GM12878 (cell line): ENCODE measurements at regions not wholly inside any gene's neighbourhood (a gene's known extent, or its start where the extent isn't known, plus 50 kb on each side); places are given as distances from the start of the nearest gene placed in this dataset.

Experiments used
- ATAC-seq: fragments of 200-7000 bp; cut with Tn5 transposase; 3 replicates; pipeline ENCODE4 v1.9.1; 2020; ENCODE audit warnings: mild to moderate bottlenecking, moderate library complexity
- BruUV-seq: library from RNA; stranded (reverse); fragments of 400-500 nt; replicated peaks from 2 replicates; lab custom pipeline; 2021; lab: Mats Ljungman, UMichigan
- CTCF ChIA-PET: fragments of 300-600 bp; sonication (Branson Sonifier 250); formaldehyde crosslinking; extraction: SDS; loops from one replicate; lab custom pipeline; 2021; ENCODE audit warnings: inconsistent platforms; lab: Yijun Ruan, JAX
- POLR2A ChIA-PET: fragments of 350-600 bp; formaldehyde crosslinking; extraction: SDS; loops from one replicate; lab custom pipeline; 2021; ENCODE audit warnings: inconsistent platforms; lab: Charles Lee
- RAD21 ChIA-PET: fragments of 300-600 bp; sonication (Branson Sonifier 250); formaldehyde crosslinking; loops from one replicate; lab custom pipeline; 2023; ENCODE audit warnings: antibody characterized with exemption; ENCODE audit not compliant: unreplicated experiment; lab: Charles Lee
- SMC1A ChIA-PET: fragments of 300-600 bp; sonication (Branson Sonifier 250); formaldehyde crosslinking; loops from one replicate; lab custom pipeline; 2023; ENCODE audit not compliant: unreplicated experiment, uncharacterized antibody; lab: Charles Lee
- DNase-seq: peaks from one replicate; pipeline ENCODE4 v3.0.0-alpha.2; 2011; ENCODE audit warnings: low read depth, low spot score
- FAIRE-seq: peaks from 3 replicates; lab custom pipeline; 2011; peaks lifted over from hg19 to GRCh38; lab: Jason Lieb, UNC
- H2AFZ ChIP-seq: 2 replicates; pipeline ENCODE4 v1.6.0; 2011; ENCODE audit warnings: low read depth, low read length, control low read depth; ENCODE audit not compliant: control insufficient read depth
- H3K27ac ChIP-seq: 2 replicates; pipeline ENCODE4 v1.5.1; 2011; ENCODE audit warnings: control low read depth; ENCODE audit not compliant: control insufficient read depth, insufficient read depth
- H3K27me3 ChIP-seq, 2 experiments: replicated peaks in 1 of 2; 2 replicates each; pipeline versions ENCODE4 v1.6.0 to v1.6.1; 2011; ENCODE audit warnings: low read length in 1 of 2; ENCODE audit not compliant: control insufficient read depth in 2 of 2, insufficient read depth in 2 of 2
- H3K36me3 ChIP-seq, 2 experiments: 2 replicates each; pipeline ENCODE4 v1.5.1; 2011; ENCODE audit warnings: low read length in 1 of 2; ENCODE audit not compliant: control insufficient read depth in 2 of 2, insufficient read depth in 2 of 2
- H3K4me1 ChIP-seq: 2 replicates; pipeline ENCODE4 v1.6.1; 2011; ENCODE audit warnings: mild to moderate bottlenecking, low read length, moderate library complexity, mixed read lengths; ENCODE audit not compliant: control insufficient read depth, insufficient read depth
- H3K4me2 ChIP-seq: 2 replicates; pipeline ENCODE4 v1.6.0; 2011; ENCODE audit warnings: control low read depth; ENCODE audit not compliant: control insufficient read depth, insufficient read depth
- H3K4me3 ChIP-seq: fragments of 200-600 bp; sonication (generic); 2 replicates; pipeline ENCODE4 v1.5.1; 2016
- H3K79me2 ChIP-seq: 2 replicates; pipeline ENCODE4 v1.6.0; 2011; ENCODE audit warnings: low read length; ENCODE audit not compliant: control insufficient read depth, insufficient read depth
- H3K9ac ChIP-seq: 2 replicates; pipeline ENCODE4 v1.8.0; 2011; ENCODE audit warnings: low read length, control low read depth, mixed read lengths; ENCODE audit not compliant: control insufficient read depth, insufficient read depth
- H3K9me3 ChIP-seq: replicated peaks from 3 replicates; pipeline ENCODE4 v1.5.1; 2011; ENCODE audit warnings: mild to moderate bottlenecking, low read length; ENCODE audit not compliant: control insufficient read depth, insufficient read depth
- H4K20me1 ChIP-seq: 2 replicates; pipeline ENCODE4 v1.6.0; 2011; ENCODE audit not compliant: control insufficient read depth, insufficient read depth
- BRCA1 ChIP-seq: IDR thresholded peaks from 2 replicates; pipeline ENCODE4 v1.6.1; 2011; ENCODE audit warnings: low read depth, low read length, improper control_type of control experiment
- HDAC2 ChIP-seq: fragments of 200-600 bp; sonication (generic); IDR thresholded peaks from 2 replicates; pipeline ENCODE4 v1.6.1; 2017
- MEF2A ChIP-seq: IDR thresholded peaks from 2 replicates; pipeline ENCODE4 v1.6.1; 2011; ENCODE audit warnings: low read depth, mild to moderate bottlenecking, low read length, moderate library complexity; ENCODE audit not compliant: insufficient read depth
- MYB ChIP-seq: fragments of 150-350 bp; IDR thresholded peaks from 2 replicates; pipeline ENCODE4 v1.6.1; 2014; ENCODE audit warnings: mild to moderate bottlenecking, low read depth, low read length, borderline replicate concordance
- POLR2AphosphoS2 ChIP-seq: IDR thresholded peaks from 2 replicates; pipeline ENCODE4 v1.6.1; 2011; ENCODE audit warnings: low read depth, mild to moderate bottlenecking, low read length, improper control_type of control experiment, moderate library complexity
- TCF3 ChIP-seq: IDR thresholded peaks from 2 replicates; pipeline ENCODE4 v1.6.1; 2012; ENCODE audit warnings: low read depth, mild to moderate bottlenecking, low read length, borderline replicate concordance; ENCODE audit not compliant: insufficient read depth
- ZBTB33 ChIP-seq: fragments of 450-650 bp; IDR thresholded peaks from 2 replicates; pipeline ENCODE4 v1.6.1; 2017; ENCODE audit warnings: mild to moderate bottlenecking
- WGBS: methylation state at CpG from one replicate; pipeline ENCODE4 v1.1.6; 2016; ENCODE audit warnings: low lambda C conversion rate; ENCODE audit not compliant: insufficient replicate concordance, insufficient coverage; ENCODE audit errors: missing lambda C conversion rate; 5-methylcytosine and 5-hydroxymethylcytosine counted together
- in situ Hi-C: fragments of 300-500 bp; cut with MboI; formaldehyde crosslinking; loops from 9 replicates; pipeline ENCODE4 v1.14.3; 2018; ENCODE audit warnings: mixed read lengths
- intact Hi-C: fragments of 100-400 bp; cut with micrococcal nuclease; formaldehyde crosslinking; loops from one replicate; pipeline ENCODE4 v1.14.2; 2022; ENCODE audit not compliant: unreplicated experiment
- TF ChIP-seq, protein P1 (sequence below): IDR thresholded peaks from 2 replicates; pipeline ENCODE4 v1.6.1; 2011; ENCODE audit warnings: borderline replicate concordance, low read depth, mild to moderate bottlenecking, moderate library complexity, low read length; ENCODE audit not compliant: insufficient read depth, poor library complexity, severe bottlenecking

- intact Hi-C loops (no loop called here), in situ Hi-C loops (no loop called here)
- no peak overlapping the region for H3K4me2 ChIP-seq
- no peak overlapping the region for H3K9ac ChIP-seq
- WGBS = 52% methylated on average over 3 of the region's 3 CpGs
- no peaks in the 10 kb centered on the region for H3K36me3 ChIP-seq
- no peak for FAIRE-seq
- no peak overlapping the region for H2AFZ ChIP-seq
- no peaks in the 10 kb centered on the region for H3K27me3 ChIP-seq
- RAD21 ChIA-PET = interaction anchor here (1.3 kb wide), 2 partner anchors 57 to 62 kb away, joined by 3 to 5 read pairs; no protein-coding TSS in a partner anchor
- SMC1A ChIA-PET = interaction anchor here (1.1 to 2.4 kb wide), 8 partner anchors 18 to 61 kb away, joined by 3 to 17 read pairs (median 4); no protein-coding TSS in a partner anchor
- H3K4me3 ChIP-seq = no peak overlapping the region
- no peak for ATAC-seq
- H3K27ac ChIP-seq = no peak overlapping the region
- no peak for TF ChIP-seq BRCA1
- no peak for TF ChIP-seq MEF2A
- no peak for TF ChIP-seq MYB
- TF ChIP-seq TCF3 = no peak
- TF ChIP-seq POLR2AphosphoS2 = no peak
- TF ChIP-seq, protein P1, sequence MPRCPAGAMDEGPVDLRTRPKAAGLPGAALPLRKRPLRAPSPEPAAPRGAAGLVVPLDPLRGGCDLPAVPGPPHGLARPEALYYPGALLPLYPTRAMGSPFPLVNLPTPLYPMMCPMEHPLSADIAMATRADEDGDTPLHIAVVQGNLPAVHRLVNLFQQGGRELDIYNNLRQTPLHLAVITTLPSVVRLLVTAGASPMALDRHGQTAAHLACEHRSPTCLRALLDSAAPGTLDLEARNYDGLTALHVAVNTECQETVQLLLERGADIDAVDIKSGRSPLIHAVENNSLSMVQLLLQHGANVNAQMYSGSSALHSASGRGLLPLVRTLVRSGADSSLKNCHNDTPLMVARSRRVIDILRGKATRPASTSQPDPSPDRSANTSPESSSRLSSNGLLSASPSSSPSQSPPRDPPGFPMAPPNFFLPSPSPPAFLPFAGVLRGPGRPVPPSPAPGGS = no peak
- no peak for TF ChIP-seq HDAC2
- no peak for TF ChIP-seq ZBTB33
- TF ChIP-seq, all 136 proteins: peak for 0
- H3K4me1 ChIP-seq = no peaks in the 10 kb centered on the region
- no peak for DNase-seq
- no peaks in the 10 kb centered on the region for H3K79me2 ChIP-seq
- no TSS peak for BruUV-seq
- ChIA-PET POLR2A (no interaction called here), CTCF (no interaction called here)
- no peaks in the 10 kb centered on the region for H4K20me1 ChIP-seq
- H3K9me3 ChIP-seq = no peaks in the 10 kb centered on the region
Observed at GRCh38 chr11:112650527-112650926, 310.7 kb upstream of the NCAM1 start.
